ENCODE measurements at regions not wholly inside any gene's neighbourhood (a gene's known extent, or its start where the extent isn't known, plus 50 kb on each side); places are given as distances from the start of the nearest gene placed in this dataset.

DNA sequence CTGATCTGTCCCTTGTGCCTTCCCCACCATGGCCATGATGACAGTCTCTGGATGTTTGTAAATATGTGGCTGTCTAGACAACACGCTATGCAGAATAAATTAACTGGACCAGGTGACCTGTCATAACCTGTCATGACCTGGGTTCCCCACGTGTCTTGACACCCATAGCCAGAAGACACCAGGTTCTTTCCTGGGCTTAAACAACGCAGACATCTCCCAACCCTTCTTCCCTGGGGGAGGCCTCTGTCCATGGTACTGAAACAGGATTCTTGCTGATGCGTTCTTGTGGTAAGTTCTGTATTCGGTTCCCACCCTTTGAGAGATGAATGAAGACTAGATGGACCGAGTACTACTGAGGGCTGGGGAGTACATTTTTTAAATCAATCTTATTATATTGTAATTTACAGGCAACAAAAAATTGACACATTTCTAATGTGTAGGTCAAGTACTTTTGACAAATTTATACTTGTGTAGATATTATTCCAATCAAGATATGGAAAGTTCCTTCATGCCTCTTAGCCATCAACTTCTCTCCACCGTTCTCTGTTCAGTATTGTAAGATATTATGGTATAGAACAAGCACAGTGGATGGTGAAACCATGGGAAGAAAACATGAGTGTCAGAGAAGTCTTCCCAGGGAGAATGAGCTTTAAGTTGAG, 738.8 kb downstream of the PTPRU start:
- DNase-seq, result no peak

DNA sequence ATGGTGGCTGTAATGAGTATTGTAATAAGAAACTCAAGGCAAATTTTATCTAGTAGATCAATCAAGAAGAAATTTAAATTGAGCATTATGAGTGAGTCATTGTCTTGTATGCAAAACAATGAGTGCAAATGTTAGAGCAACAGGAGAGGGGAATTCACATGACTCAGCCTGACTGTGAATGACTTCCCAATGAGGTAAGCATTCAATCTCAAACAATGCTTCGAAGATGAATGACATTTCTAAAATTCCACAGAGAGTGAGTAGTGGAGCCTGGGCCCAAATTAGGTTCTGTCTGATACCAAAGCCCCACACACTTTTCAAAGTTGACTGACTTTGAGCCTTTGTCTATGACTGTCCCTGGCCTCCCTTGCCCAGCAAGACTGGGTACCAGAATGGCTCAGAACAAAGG, 738.0 kb downstream of the PTPRU start:
- DNase-seq, result no peak

DNA sequence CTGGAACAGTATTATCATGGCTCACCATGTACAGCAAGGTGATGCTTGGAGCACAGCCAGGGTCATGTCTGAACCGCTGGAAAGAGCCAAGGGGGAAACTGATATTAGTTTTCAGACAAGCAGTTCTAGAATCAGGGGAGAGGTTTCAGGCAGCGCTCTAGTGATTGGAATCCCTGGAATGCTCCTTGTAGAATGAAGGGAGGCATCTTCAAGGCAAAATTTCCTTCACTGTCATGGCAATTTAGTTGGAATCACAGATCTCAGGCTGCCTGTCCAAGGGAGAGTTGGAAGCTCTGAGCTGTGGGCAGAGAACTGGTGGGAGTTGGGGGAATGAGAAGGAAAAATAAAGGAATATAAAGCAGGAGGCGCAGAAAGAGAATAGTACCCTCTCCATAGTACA, 737.1 kb downstream of the PTPRU start:
- no peak for DNase-seq

DNA sequence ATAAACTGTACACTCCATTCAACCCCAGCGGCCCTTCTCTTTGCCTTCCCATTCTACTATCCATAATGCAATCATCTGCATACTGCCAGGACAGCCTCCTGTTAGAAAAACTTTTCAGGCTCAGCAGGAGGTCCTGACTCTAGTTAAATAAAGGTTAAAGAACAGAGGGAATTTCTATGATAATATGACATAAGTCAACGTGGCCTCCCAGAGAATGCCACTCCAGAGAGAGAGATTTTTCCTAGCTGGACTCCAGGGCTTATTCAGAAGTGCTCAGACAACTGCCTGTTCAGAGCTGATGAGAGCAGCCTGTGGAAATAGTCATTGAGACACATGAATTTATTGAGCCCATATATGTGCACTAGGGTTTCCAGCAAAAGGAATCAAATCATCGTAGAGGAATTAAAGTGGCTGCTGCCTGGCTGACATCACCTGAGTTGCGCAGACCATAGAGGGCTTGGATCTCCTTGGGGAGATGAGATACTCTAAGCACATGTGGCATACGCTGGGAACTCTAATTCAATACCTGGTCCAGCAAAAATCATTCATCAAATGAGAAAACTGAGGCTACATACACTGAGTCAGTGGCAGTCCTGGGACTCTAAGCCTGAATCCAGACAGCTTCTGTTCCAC, 736.2 kb downstream of the PTPRU start:
- no peak for DNase-seq

DNA sequence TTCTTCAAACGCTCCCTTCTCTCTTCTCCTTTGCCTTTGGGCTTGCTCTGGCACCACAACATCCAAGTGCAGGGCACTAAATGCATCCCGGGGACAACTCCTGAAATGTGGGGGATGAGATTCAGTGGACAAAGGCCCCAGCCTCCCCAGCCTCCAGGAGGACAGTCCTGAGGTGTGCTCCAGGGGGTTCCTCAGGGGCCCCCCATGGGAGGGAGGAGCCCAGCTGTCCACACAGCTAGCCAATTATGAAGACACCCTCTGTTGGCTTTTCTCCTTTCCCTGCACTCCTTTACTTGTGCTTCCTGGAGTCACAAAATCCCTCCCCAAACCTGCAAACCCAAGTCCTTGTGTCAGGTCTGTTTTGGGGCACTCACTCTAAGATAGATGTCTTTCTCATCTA, 735.4 kb downstream of the PTPRU start:
- DNase-seq, result no peak

DNA sequence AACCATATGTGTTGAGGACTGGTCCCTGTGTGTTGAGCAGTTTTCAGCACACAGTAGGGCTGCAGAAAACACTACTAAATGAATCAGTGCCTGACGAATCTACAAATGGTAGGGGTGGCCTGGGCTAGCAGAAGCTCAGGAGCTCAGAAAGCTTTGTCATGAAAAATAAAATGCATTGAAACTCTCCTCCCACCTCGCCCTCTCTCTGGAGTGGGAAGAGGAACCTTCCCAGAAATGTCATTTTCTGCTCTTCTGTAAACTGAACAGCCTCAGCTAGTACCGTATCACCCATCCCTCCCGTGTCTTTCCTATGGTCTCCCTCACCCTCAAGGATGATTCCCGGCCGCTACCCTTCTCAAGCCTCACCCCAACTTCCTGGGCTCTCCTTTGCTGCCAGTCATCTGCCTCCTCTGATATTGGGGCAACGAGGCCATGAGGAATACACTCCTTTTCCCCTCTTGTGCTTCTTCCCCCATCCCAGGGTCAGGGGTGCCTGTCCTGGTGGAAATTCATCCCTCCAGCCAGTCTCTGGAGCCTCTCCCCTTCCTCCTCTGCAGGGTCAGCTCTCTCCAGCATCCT, 734.5 kb downstream of the PTPRU start:
- DNase-seq, result no peak

DNA sequence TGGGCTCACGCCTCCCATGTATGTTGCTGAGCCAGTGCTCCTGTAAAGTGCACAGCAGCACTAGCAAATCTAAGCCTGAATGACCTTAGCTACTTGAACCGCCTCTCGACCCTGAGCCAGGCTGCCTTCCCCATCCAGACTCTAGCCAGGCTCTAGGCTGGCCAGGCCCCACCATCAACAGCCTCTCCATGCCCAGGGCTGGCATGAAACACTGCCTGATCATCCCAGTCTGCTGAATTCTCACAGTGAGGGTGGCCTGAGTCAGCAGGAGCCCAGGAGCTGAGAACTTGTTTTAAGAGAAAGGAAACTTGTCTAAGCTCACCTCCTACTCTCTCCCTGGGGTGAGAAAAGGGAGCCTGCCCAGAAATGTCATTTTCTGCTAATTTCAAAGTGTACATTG, 733.3 kb downstream of the PTPRU start:
- no peak for DNase-seq

DNA sequence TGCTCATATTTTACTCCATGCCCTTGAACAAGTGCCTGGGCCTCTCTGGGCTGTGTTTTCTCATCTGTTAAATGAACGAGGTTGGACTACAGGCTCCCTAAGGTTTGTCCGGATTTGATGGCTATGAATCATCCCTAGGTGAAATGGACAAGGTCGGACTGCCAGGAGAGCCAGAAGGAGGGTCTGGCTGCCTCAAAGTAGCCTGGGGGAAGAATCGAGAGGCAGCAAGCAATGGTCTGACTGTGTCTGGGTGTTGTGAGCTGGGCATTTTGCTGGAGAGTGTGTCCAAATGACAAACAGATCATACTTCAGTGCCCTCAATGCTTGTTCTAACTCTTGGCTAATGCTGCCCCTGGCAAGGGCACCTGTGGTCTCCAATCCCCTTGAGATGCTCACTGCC, 730.9 kb downstream of the PTPRU start:
- no peak for DNase-seq

DNA sequence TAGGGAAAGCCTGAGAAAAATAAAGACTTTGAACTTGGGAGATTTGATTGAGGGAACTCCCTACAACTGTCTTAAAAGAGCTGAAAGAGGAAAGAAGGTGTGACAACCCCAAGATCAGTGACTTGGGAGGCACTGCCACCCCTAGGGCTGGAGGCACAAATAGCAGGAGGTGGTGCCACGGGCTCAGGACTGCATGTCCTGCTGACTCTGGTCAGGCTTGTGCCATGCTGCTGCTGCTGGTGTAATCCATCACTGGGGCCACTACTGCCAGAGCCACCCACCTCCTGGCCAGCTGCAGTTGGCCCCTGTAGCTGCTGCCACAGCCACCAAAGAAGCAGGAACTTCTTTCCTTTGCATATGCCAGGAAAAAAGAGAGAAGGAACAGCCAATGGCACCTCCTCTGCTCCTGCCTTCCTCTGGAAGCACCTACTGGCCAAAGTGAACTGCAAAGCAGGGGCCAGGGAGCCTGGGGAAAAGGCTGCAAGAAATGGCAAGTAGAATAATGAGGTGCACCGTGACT, 730.3 kb downstream of the PTPRU start:
- no peak for DNase-seq

DNA sequence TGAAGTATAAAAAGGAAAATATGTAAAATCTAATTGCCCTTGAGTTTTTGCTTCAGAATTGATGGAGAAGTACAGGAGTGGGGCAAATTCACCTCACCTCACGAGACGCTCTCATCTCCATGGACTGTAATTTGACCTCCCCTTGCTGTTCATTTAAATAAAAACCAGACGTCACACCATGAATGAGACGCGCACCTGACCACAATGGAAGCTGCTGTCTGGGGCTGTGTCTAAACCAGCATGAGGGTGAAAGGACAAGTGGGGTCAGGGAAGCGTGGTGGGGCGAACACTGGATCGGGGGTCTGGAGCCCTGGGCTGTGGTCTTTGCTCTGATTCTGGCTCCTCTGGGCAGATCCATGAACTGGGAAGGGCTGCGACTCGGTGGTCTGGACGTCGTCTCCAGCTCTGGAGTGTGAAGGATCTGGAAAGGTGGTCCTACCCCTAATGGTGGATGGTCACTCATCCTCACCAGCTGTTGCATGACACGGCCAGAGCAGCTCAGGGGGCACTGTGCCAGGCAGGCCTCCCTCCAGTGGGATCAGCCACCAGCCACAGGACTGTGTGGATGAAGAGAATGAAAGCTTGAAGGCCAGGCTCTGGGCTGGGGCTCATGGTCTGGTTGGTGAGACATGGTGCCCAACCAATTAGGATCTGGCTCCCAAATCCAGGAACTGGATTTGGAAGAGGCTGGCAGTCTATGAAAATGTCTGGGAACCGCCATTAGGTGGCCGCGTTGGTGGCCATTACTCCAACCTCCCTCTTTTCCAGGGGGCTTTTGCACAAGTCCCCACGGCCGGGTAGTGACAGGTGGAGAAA, 728.6 kb downstream of the PTPRU start:
- DNase-seq, result no peak

DNA sequence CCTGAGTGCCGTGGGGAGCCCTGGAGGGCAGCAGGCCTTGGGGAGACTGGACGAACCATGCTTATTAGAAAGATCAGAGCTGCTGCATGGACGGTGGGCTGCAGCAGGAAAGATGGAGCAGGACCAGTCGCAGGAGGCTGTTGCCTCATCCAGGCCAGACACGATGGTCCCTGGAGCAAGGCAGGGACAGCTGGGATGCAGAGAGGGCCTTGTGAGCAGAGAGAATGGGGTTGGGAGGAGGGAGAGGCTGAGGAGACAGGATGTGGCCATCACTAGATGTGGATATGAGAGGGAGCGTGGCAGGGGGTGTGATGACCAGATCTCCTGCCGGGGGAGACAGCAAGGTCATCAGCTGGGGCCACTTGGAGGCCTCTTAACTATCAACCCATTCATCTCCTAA, 727.6 kb downstream of the PTPRU start:
- DNase-seq, result no peak

DNA sequence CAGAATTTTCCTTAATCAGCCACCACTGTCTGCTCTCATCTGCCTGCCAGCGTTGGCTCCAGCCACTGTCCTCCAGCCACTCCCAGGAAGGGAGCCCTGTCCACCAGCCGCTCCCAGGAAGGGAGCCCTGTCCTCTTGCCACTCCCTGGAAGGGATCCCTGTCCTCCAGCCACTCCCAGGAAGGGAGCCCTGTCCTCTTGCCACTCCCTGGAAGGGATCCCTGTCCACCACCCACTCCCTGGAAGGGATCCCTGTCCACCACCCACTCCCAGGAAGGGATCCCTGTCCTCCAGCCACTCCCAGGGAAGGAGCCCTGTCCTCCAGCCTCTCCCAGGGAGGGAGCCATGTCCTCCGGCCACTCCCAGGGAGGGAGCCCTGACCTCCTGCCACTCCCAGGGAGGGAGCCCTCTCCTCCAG, 726.5 kb downstream of the PTPRU start:
- DNase-seq, result no peak

DNA sequence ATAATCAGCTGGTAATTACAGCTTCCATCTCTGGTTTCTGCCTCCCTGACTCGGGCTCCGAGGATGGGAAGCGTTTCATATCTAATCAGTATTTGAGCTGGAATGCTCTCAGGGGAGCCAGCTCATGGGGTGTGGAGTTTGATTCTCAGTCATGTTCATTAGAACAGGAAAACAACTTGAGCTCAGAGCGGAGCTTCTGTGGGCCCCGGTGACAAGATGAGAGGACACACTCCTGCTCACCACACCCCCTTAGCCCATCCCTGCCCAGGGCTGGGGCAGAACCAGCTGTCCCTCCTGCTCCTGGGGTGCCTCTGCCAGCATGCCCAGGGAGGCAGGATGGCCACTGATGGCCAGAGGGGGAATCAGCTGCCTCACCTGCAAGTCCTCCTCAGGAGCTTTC, 726.0 kb downstream of the PTPRU start:
- no peak for DNase-seq

DNA sequence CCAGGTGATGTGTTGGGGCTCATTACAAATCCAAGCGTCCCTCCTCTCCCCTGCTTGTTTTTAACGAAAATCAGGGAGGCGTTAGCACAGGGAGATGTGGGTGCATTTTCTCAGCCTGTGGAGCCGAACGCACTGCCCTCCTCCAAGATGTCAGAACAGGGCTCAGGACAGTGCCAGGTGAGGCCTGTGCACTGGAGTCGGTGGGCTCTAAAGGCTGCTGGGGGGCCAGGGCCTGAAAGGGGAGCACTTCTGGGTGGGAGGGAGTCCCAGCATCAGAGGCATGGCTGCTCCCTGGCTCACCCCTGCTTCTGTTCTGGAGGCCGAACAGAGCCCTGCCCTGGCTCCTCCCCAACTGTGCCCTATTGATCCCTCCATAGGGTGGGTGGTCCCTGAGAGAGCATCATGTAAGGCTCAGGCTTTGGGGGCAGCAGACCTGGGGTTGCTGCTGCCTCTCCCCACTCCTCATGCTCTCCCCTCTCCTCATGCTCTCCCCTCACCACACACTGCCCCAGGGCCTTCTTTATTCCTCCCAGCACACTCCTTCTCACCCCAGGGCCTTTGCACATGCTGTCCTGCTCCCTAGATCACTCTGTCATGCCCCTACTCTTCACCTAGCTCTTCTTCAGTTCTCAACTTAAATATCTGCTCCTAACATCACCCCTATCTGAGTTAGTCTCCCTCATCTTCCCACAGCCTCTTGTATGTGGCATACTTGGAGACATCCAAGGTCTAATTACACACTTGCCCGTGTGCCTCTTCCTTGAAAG, 725.2 kb downstream of the PTPRU start:
- DNase-seq, result no peak

DNA sequence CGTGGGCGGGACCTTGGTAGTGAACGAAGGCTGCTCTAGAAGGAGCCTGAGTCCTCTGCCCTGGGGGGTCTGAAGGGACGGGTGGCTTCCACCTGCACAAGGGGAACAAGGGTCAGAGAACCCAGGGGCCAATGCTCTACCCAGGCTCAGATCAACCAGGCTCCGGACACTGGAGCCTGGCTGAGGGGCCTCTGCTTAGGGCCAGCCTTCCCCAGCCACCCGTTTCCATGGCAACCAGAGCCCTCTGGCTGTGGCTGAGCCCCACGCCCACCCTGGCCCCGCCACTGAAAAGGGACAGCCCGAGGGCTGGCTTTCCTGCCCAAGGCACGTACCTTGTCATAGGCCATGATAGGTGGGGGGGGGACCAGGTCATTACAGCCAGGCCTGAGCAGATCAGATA, 724.6 kb downstream of the PTPRU start:
- DNase-seq, result no peak

DNA sequence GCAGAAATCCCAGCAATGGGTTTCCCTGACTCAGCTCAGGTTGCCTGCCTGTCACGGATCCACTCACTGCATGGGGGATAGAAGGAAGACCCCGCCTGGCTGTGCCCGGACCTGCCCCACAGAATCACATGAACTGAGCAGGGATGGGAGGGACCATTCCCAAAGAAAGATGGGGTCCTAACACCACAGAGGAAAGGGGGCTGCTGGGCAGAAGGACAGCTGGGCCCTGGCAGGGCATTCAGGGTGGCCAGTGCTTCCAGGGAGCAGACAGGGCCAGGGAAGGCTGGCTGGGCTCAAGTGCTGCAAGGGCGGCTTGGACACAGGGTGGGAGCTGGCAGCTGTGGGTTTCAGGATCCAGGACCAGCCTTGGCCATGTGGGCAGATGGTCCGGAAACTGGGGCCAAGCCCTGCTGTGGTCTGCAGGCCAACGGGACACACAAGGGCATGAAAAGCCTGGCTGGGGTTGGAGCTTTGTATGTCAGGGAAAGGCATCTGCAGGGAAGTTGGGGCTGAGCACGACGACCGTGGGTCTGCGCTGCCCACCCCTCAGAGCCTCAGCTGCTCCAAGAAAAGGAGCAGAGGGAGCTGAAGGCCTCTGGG, 723.9 kb downstream of the PTPRU start:
- no peak for DNase-seq

DNA sequence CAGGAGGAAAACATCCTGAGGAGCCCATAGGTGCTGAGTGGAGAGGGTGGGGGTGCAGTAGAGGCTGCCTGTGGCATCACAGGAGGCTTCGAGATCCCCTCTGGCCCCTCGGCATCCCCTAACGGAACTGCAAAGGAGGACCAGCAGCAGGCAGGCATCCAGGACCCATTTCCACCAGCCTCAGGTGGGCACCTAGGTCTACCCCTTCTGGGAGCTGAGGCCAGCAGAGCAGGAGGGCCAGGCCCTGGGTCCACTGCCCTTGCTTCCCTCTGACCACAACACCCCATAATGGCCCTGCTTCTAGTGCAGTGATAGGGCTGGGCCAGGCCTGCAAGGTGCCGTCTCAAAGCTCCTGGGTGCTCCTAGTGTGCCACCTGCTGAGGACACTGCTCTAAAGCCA, 723.0 kb downstream of the PTPRU start:
- no peak for DNase-seq

DNA sequence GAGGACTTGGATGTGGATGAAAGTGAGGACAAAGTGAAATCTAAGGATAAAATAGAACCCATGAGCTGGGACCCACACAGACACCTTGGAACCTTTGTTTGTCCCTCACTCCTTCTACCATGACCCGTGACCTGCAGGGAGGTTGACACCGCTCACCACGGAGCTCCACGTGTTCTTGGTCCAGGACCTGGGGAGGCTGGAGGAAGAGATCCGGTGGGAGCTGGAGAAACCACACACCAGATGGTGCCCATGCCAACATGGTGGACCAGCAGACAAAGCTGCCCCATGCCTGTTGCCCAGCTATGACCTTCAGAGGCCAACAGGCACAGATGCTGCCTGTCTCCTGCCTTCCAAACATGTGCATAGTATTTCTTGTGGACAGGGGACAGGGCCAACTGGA, 721.9 kb downstream of the PTPRU start:
- DNase-seq, result no peak

DNA sequence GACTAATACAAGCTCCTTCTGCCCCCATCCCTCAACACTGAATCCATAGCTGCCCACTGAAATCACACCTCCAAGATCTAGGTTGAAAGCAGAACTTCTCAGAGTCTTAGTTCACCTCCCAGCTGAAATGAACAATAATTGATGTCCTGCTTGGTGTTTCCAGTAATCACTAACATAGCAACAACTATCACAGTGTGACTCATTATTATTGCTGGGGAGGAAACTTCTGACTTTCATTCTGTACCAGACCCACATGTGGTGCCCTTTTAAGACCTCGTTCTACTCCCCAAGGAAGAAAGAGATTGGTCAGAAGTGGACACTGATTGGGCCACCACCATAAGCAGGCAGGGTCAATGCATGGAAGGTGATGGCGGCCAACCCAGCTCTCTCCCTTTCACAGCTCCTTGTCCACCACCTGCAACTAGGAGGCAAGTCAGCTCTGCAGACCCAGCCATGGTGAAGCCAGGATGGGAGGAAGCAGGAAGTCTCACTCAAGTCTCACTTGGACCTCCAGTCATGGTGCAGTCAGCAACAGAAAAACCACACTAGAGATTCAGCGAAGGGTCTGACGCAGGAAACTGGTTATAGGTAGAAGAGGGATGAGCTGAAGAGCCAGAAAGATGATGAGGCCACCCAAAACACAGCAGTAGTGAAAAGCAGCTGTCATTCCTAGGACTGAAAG, 720.2 kb downstream of the PTPRU start:
- DNase-seq, result no peak

DNA sequence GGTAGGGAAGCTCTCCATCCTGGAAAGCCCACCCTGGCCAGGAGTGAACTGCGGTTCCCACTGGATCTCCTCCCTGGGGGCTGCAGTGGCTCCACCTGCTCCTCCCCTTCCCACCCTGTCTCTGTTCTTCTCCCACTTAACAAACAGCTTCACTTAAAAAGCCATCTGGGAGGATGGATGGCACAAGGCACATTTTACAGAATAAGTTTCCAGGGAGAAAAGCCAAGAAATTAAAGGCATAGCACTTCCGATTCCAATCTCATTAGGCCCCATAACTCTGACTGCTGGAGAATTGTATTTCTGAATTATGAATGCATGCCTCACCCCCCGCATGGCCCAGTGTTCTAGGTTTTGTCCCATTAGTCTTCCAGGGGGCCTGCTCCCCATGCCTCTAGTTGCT, 718.3 kb downstream of the PTPRU start:
- no peak for DNase-seq

DNA sequence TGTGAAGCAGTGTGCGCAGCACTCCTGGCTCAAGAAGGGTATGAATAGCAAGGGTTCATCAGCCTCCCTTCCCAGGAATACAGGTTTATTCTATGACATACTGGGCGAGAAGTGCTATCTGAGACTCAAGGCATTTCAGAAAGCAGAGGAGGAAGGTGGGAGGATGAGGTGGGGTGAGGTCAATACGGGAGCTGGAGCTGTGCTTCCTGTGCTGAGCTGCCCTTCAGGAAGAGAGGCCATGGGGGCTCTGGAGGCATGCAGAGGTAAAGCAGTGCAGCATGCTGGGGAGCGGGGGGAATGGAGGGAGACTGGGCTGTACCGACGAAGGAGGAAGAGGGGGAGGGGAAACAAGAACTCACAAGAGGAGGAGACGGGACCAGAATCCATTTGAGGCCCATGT, 717.6 kb downstream of the PTPRU start:
- DNase-seq, result no peak

DNA sequence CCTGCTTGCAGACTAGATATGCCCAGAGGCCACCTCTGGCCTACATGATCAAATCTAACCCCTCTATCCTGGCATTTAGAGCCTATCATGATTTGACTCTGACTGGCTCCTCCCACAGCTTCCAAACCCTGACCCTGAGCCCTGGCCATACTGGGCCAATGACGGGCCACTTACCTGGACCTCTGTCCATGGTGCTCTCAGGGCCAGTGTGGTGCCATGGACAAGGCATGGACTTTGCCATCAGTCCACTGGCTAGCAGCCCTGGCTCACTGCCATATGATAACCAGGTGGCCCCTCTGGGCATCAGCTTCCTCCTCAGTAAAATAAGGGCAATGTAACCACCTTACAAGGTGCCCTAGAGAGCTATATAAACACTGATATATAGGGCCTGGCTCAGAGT, 713.4 kb downstream of the PTPRU start:
- DNase-seq, result no peak
